ENCODE measurements at regions not wholly inside any gene's neighbourhood (a gene's known extent, or its start where the extent isn't known, plus 50 kb on each side); places are given as distances from the start of the nearest gene placed in this dataset. TPM values are rescaled to one million over a fixed set of nuclear protein-coding genes. Genes with fewer than 3 reads are reported as not detected.
"Not testable (repeated sequence)": the region's sequence is repeated elsewhere in the genome, so short reads cannot be mapped to it uniquely, and the experiment has no call there.

- H3K4me2 ChIP-seq (ENCODE audit: low read depth, low read length); intact Hi-C loops (cut with micrococcal nuclease); CTCF ChIA-PET: not testable (repeated sequence)
Observed at GRCh38 chr7:63790177-63790763, 208.4 kb upstream of the ZNF722 start.

More at GRCh38 chr7:63790177-63790763, 208.4 kb upstream of the ZNF722 start:
- H3K4me1 ChIP-seq (ENCODE audit: control insufficient read depth, insufficient read depth, low read length); H3K9me3 ChIP-seq (ENCODE audit: control insufficient read depth, insufficient read depth, low read length); H3K4ac ChIP-seq (ENCODE audit: low read depth, low read length); H3K27me3 ChIP-seq (ENCODE audit: control insufficient read depth, insufficient read depth, low read length); H2AK5ac ChIP-seq (ENCODE audit: low read depth, low read length); H2BK20ac ChIP-seq (ENCODE audit: low read depth, low read length); H4K5ac ChIP-seq (ENCODE audit: low read depth, low read length); H2BK15ac ChIP-seq (ENCODE audit: low read depth, low read length); H3K9me1 ChIP-seq (ENCODE audit: insufficient read depth, low read length); H3K4me3 ChIP-seq (ENCODE audit: insufficient read depth, low read depth, low read length); H2AFZ ChIP-seq (replicated peaks; ENCODE audit: low read length, poor library complexity); H3K9ac ChIP-seq (ENCODE audit: low read depth, low read length); H3K18ac ChIP-seq (ENCODE audit: low read depth, low read length); POLR2A ChIA-PET (ENCODE audit: unreplicated experiment); H2BK5ac ChIP-seq (ENCODE audit: low read depth, low read length, poor library complexity, severe bottlenecking); BruUV-seq (replicated peaks); H2BK120ac ChIP-seq (ENCODE audit: low read depth, low read length); H3K56ac ChIP-seq (ENCODE audit: extremely low read depth, insufficient read depth, low read length); dilution Hi-C loops (cut with HindIII; ENCODE audit: low sequenced_read_pairs, unreplicated experiment); H4K8ac ChIP-seq (ENCODE audit: low read depth in 2 of 2, low read length in 2 of 2); ATAC-seq (ENCODE audit: low read depth); H2AK9ac ChIP-seq (replicated peaks; ENCODE audit: low read depth, low read length, poor library complexity); H3K27ac ChIP-seq (ENCODE audit: insufficient read depth, low read length); H4K91ac ChIP-seq (ENCODE audit: insufficient read depth, low read depth, low read length); DNase-seq; H4K20me1 ChIP-seq (ENCODE audit: insufficient read depth, low read length); H3K23ac ChIP-seq (ENCODE audit: low read depth, low read length); H3K14ac ChIP-seq (replicated peaks; ENCODE audit: low read depth, low read length); H3K79me1 ChIP-seq (ENCODE audit: low read depth in 1 of 2, low read length in 2 of 2); H3K36me3 ChIP-seq (ENCODE audit: control insufficient read depth, insufficient read depth, low read length); in situ Hi-C loops (cut with MboI; ENCODE audit: low sequenced_read_pairs): not testable (repeated sequence)
- WGBS, 2 experiments (ENCODE audit: extremely low coverage in 2 of 2, insufficient read length in 1 of 2): 20% methylated on average over 3 of the region's 49 CpGs; no CpG with 5 or more reads in 1 of the 2 experiments

Small RNA genes lying in the stretch of these regions (microRNA-seq; reads per million reads assigned to microRNA genes)
- not detected for gene AC079355.2 (ENCODE audit: insufficient read depth, insufficient read length)

Small RNA genes lying in the stretch of these regions (small RNA-seq; reads per million reads assigned to genes)
- gene AC079355.2: 0 reads per million in 5 experiments

All from IMR-90 (cell line).